Endothelial cell of umbilical vein (primary cell): ENCODE measurements at regions not wholly inside any gene's neighbourhood (a gene's known extent, or its start where the extent isn't known, plus 50 kb on each side); places are given as distances from the start of the nearest gene placed in this dataset.

Experiments used
- BruUV-seq: library from RNA; stranded (reverse); fragments of 400-500 nt; replicated peaks from 2 replicates; lab custom pipeline; 2021; lab: Mats Ljungman, UMichigan
- CTCF ChIA-PET: fragments of 300-600, 350-600 bp; sonication (Branson Sonifier 250); formaldehyde crosslinking; loops from one replicate; lab custom pipeline; 2021; ENCODE audit warnings: antibody characterized with exemption, inconsistent platforms; lab: Charles Lee
- POLR2A ChIA-PET: fragments of 300-600, 350-600 bp; sonication (Branson Sonifier 250); formaldehyde crosslinking; loops from one replicate; lab custom pipeline; 2021; ENCODE audit warnings: antibody characterized with exemption, inconsistent platforms; lab: Charles Lee
- DNase-seq: peaks from one replicate; pipeline ENCODE4 v3.0.0-alpha.2; 2011; ENCODE audit warnings: low read depth, low spot score
- FAIRE-seq: peaks from 2 replicates; lab custom pipeline; 2011; peaks lifted over from hg19 to GRCh38; lab: Jason Lieb, UNC
- H2AFZ ChIP-seq: 2 replicates; pipeline ENCODE4 v1.6.0; 2012; ENCODE audit warnings: low read depth, low read length, control low read depth, inconsistent platforms
- H3K27ac ChIP-seq: 2 replicates; pipeline ENCODE4 v1.5.1; 2011; ENCODE audit warnings: low read depth, mild to moderate bottlenecking, control low read depth, low read length, moderate library complexity; ENCODE audit not compliant: insufficient read depth
- H3K27me3 ChIP-seq, 2 experiments: 2 replicates each; pipeline versions ENCODE4 v1.6.0 to v1.6.1; 2011; ENCODE audit warnings: low read length in 2 of 2, mixed read lengths in 1 of 2; ENCODE audit not compliant: control insufficient read depth in 2 of 2, insufficient read depth in 2 of 2
- H3K36me3 ChIP-seq, 2 experiments: 2 replicates in 1 of 2; 3 replicates in 1 of 2; pipeline ENCODE4 v1.5.1; 2011; ENCODE audit warnings: low read length in 2 of 2, mild to moderate bottlenecking in 1 of 2, moderate library complexity in 1 of 2; ENCODE audit not compliant: control insufficient read depth in 2 of 2, insufficient read depth in 2 of 2; ENCODE audit errors: extremely low read depth in 1 of 2
- H3K4me1 ChIP-seq: 3 replicates; pipeline ENCODE4 v1.5.1; 2011; ENCODE audit warnings: mild to moderate bottlenecking, low read length; ENCODE audit not compliant: control insufficient read depth, insufficient read depth; ENCODE audit errors: extremely low read depth
- H3K4me2 ChIP-seq: 2 replicates; pipeline ENCODE4 v1.6.1; 2011; ENCODE audit warnings: low read length, control low read depth, mixed read lengths; ENCODE audit not compliant: insufficient read depth
- H3K4me3 ChIP-seq, 3 experiments: fragments of 200-600 bp in 1 of 3; sonication (generic), shearing (Covaris generic) in 1 of 3; replicated peaks in 1 of 3; 2 replicates each; pipeline ENCODE4 v1.5.1; 2011 to 2016; ENCODE audit warnings: control low read depth in 3 of 3, low read length in 3 of 3, mild to moderate bottlenecking in 2 of 3, inconsistent platforms in 1 of 3, low read depth in 1 of 3, moderate library complexity in 1 of 3; ENCODE audit not compliant: insufficient read depth in 1 of 3
- H3K79me2 ChIP-seq: 2 replicates; pipeline ENCODE4 v1.6.0; 2012; ENCODE audit warnings: low read length, inconsistent platforms; ENCODE audit not compliant: control insufficient read depth, insufficient read depth
- H3K9ac ChIP-seq: replicated peaks from 2 replicates; pipeline ENCODE3; 2011; ENCODE audit warnings: low read length, control low read depth; ENCODE audit not compliant: insufficient read depth; ENCODE audit errors: extremely low read depth
- H3K9me1 ChIP-seq: replicated peaks from 3 replicates; pipeline ENCODE4 v1.6.0; 2011; ENCODE audit warnings: mild to moderate bottlenecking, low read length; ENCODE audit not compliant: control insufficient read depth, insufficient read depth; ENCODE audit errors: extremely low read depth
- H3K9me3 ChIP-seq: replicated peaks from 2 replicates; pipeline ENCODE4 v1.5.1; 2012; ENCODE audit warnings: low read length, inconsistent platforms; ENCODE audit not compliant: control insufficient read depth, insufficient read depth
- H4K20me1 ChIP-seq: replicated peaks from 2 replicates; pipeline ENCODE3; 2011; ENCODE audit warnings: mild to moderate bottlenecking, low read length; ENCODE audit not compliant: control insufficient read depth, insufficient read depth; ENCODE audit errors: extremely low read depth
- CTCF ChIP-seq, 2 donors: IDR thresholded peaks; 1 replicate in 1 of 2; 2 replicates in 1 of 2; pipeline ENCODE4 v1.5.1; 2011; ENCODE audit warnings: low read length in 2 of 2, mild to moderate bottlenecking in 2 of 2, moderate library complexity in 2 of 2, control low read depth in 1 of 2, inconsistent platforms in 1 of 2, low read depth in 1 of 2; ENCODE audit not compliant: insufficient read depth in 1 of 2; ENCODE audit errors: extremely low read depth in 1 of 2
- EZH2 ChIP-seq: IDR thresholded peaks from 2 replicates; pipeline ENCODE4 v1.6.1; 2012; ENCODE audit warnings: borderline replicate concordance, low read depth, mild to moderate bottlenecking, moderate library complexity, low read length, inconsistent platforms; ENCODE audit not compliant: severe bottlenecking
- FOS ChIP-seq: IDR thresholded peaks from 2 replicates; pipeline ENCODE4 v1.6.1; 2011; ENCODE audit warnings: mild to moderate bottlenecking, low read length, moderate library complexity, borderline replicate concordance; ENCODE audit not compliant: insufficient read depth
- GATA2 ChIP-seq: IDR thresholded peaks from 2 replicates; pipeline ENCODE4 v1.7.0; 2011; ENCODE audit warnings: low read depth, mild to moderate bottlenecking, moderate library complexity, mixed read lengths, low read length; ENCODE audit not compliant: insufficient read length, insufficient read depth
- JUN ChIP-seq: IDR thresholded peaks from 2 replicates; pipeline ENCODE4 v1.6.1; 2011; ENCODE audit warnings: borderline replicate concordance, low read depth; ENCODE audit not compliant: insufficient read length, insufficient read depth
- MAX ChIP-seq: IDR thresholded peaks from 2 replicates; pipeline ENCODE4 v1.6.1; 2011; ENCODE audit not compliant: insufficient read depth, insufficient read length
- MYC ChIP-seq: IDR thresholded peaks from one replicate; pipeline ENCODE4 v1.6.1; 2011; ENCODE audit warnings: mild to moderate bottlenecking, low read depth, low read length
- POLR2A ChIP-seq: IDR thresholded peaks from 2 replicates; pipeline ENCODE4 v1.6.1; 2012; ENCODE audit warnings: low read depth, mild to moderate bottlenecking, control low read depth, low read length
- POLR2AphosphoS5 ChIP-seq: IDR thresholded peaks from 2 replicates; pipeline ENCODE4 v1.6.1; 2012; ENCODE audit warnings: low read depth, mild to moderate bottlenecking, control low read depth, low read length, moderate library complexity; ENCODE audit not compliant: insufficient read depth
- dilution Hi-C: fragments of 300-500 bp; cut with MboI; formaldehyde crosslinking; loops from one replicate; pipeline ENCODE4 v1.15.0; 2019; ENCODE audit warnings: low sequenced_read_pairs; ENCODE audit not compliant: extremely low pct_ligation_motif_present
- intact Hi-C: fragments of 100-400 bp; cut with micrococcal nuclease; formaldehyde crosslinking; loops from one replicate; pipeline ENCODE4 v1.10.0; 2022

GRCh38 chr13:88637935-88638334 is 966.8 kb downstream of the SLITRK5 start:
- H3K4me2 ChIP-seq: no peak overlapping the region
- dilution Hi-C loops: no loop called here
- H3K9ac ChIP-seq: no peak overlapping the region
- no peaks in the 10 kb centered on the region for H3K9me1 ChIP-seq
- H4K20me1 ChIP-seq: no peaks in the 10 kb centered on the region
- ChIA-PET CTCF (no interaction called here), POLR2A (no interaction called here)
- H3K27ac ChIP-seq: no peak overlapping the region
- H3K4me1 ChIP-seq: no peaks in the 10 kb centered on the region
- H3K27me3 ChIP-seq: no peaks in the 10 kb centered on the region
- no peaks in the 10 kb centered on the region for H3K79me2 ChIP-seq
- no TSS peak for BruUV-seq
- H3K36me3 ChIP-seq: no peaks in the 10 kb centered on the region
- H3K4me3 ChIP-seq: no peak overlapping the region
- no peak overlapping the region for H2AFZ ChIP-seq
- FAIRE-seq (no peak), DNase-seq (no peak)
- H3K9me3 ChIP-seq: peaks cover 2% of the 10 kb centered on the region
- intact Hi-C loops: no loop called here
- TF ChIP-seq JUN (no peak), CTCF (IDR thresholded peaks at IDR 0.05; ENCODE audit: extremely low read depth in 1 of 2, insufficient read depth in 1 of 2, low read depth in 1 of 2, low read length in 2 of 2) (no peak), FOS (no peak), POLR2A (no peak), GATA2 (no peak), EZH2 (no peak), POLR2AphosphoS5 (no peak), MAX (no peak), MYC (no peak)
